MM.1S (cell line): ENCODE measurements at regions not wholly inside any gene's neighbourhood (a gene's known extent, or its start where the extent isn't known, plus 50 kb on each side); places are given as distances from the start of the nearest gene placed in this dataset.

Experiments used
- DNase-seq: peaks from one replicate; pipeline ENCODE4 v3.0.0-alpha.2; 2015
- H2AFZ ChIP-seq: fragments of 300-600 bp; sonication (generic); 2 replicates; pipeline ENCODE4 v1.6.0; 2016; ENCODE audit warnings: antibody characterized with exemption, low read length
- H3F3A ChIP-seq: fragments of 300-600 bp; sonication (generic); 2 replicates; pipeline ENCODE4 v1.6.1; 2016; ENCODE audit warnings: mild to moderate bottlenecking, antibody characterized with exemption, low read length, moderate library complexity, mixed read lengths; ENCODE audit not compliant: insufficient read depth
- H3K27ac ChIP-seq: fragments of 300-600 bp; sonication (generic); 2 replicates; pipeline ENCODE4 v1.5.1; 2016; ENCODE audit warnings: mild to moderate bottlenecking, low read length
- H3K27me3 ChIP-seq: fragments of 300-600 bp; sonication (generic); replicated peaks from 2 replicates; pipeline ENCODE4 v1.6.0; 2016; ENCODE audit warnings: low read length; ENCODE audit not compliant: insufficient read depth
- H3K36me3 ChIP-seq: fragments of 300-600 bp; sonication (generic); replicated peaks from 2 replicates; pipeline ENCODE4 v1.6.1; 2016; ENCODE audit warnings: mild to moderate bottlenecking, low read length, mixed read lengths; ENCODE audit not compliant: insufficient read depth
- H3K4me1 ChIP-seq: fragments of 300-600 bp; sonication (generic); 2 replicates; pipeline ENCODE4 v1.6.1; 2016; ENCODE audit warnings: low read length, mixed read lengths
- H3K4me2 ChIP-seq: fragments of 300-600 bp; sonication (generic); 2 replicates; pipeline ENCODE4 v1.6.0; 2016; ENCODE audit warnings: low read depth, low read length
- H3K4me3 ChIP-seq: fragments of 300-600 bp; sonication (generic); 2 replicates; pipeline ENCODE4 v1.5.1; 2016; ENCODE audit warnings: low read length, mixed read lengths
- H3K79me2 ChIP-seq: fragments of 300-600 bp; sonication (generic); 2 replicates; pipeline ENCODE4 v1.6.1; 2016; ENCODE audit warnings: mixed run types, low read length, mixed read lengths
- H3K9ac ChIP-seq: fragments of 300-600 bp; sonication (generic); 2 replicates; pipeline ENCODE4 v1.6.1; 2016; ENCODE audit warnings: low read length, mixed read lengths
- H3K9me2 ChIP-seq: fragments of 300-600 bp; sonication (generic); replicated peaks from 2 replicates; pipeline ENCODE4 v1.6.1; 2016; ENCODE audit warnings: mild to moderate bottlenecking, low read length, mixed read lengths; ENCODE audit not compliant: insufficient read depth
- H3K9me3 ChIP-seq: fragments of 300-600 bp; sonication (generic); replicated peaks from 2 replicates; pipeline ENCODE4 v1.6.1; 2016; ENCODE audit warnings: mild to moderate bottlenecking, low read length, mixed read lengths; ENCODE audit not compliant: insufficient read depth
- H4K20me1 ChIP-seq: fragments of 300-600 bp; sonication (generic); 2 replicates; pipeline ENCODE4 v1.6.1; 2016; ENCODE audit warnings: mild to moderate bottlenecking, low read length, moderate library complexity, mixed read lengths; ENCODE audit not compliant: insufficient read depth
- EZH2 ChIP-seq: fragments of 300-600 bp; sonication (generic); optimal IDR thresholded peaks from 2 replicates; pipeline ENCODE3; 2017; ENCODE audit warnings: low read depth, mild to moderate bottlenecking, antibody characterized with exemption, low read length, mixed read lengths
- EZH2phosphoT487 ChIP-seq: fragments of 300-600 bp; sonication (generic); IDR thresholded peaks from 2 replicates; pipeline ENCODE4 v1.6.1; 2018; ENCODE audit warnings: antibody characterized with exemption, low read length
- TF ChIP-seq, protein P1 (sequence below): fragments of 300-600 bp; sonication (generic); IDR thresholded peaks from 2 replicates; pipeline ENCODE4 v1.5.1; 2016; ENCODE audit warnings: antibody characterized with exemption, low read length, mixed read lengths

DNA sequence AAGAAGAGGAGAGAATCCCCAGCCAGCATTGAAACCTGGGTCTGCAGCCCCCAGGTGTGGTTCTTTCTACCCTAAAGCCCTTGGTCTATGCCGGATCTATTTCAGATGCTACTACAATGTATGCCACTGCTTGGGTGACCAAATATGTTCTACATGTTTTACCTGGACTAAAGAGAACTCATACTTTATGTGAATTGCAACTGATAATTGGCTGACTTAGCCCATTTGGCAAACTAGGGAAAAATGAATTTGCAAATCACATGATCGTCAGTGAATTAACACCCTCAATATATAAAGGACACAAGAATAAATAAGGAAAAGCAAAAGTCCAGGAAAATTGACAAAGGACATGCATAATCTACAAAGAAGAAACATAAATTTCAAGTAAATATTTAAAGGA lies 308.8 kb upstream of the IRX2 start:
- H3K4me1 ChIP-seq, result no peaks in the 10 kb centered on the region
- no peaks in the 10 kb centered on the region for H3F3A ChIP-seq
- TF ChIP-seq, protein P1, sequence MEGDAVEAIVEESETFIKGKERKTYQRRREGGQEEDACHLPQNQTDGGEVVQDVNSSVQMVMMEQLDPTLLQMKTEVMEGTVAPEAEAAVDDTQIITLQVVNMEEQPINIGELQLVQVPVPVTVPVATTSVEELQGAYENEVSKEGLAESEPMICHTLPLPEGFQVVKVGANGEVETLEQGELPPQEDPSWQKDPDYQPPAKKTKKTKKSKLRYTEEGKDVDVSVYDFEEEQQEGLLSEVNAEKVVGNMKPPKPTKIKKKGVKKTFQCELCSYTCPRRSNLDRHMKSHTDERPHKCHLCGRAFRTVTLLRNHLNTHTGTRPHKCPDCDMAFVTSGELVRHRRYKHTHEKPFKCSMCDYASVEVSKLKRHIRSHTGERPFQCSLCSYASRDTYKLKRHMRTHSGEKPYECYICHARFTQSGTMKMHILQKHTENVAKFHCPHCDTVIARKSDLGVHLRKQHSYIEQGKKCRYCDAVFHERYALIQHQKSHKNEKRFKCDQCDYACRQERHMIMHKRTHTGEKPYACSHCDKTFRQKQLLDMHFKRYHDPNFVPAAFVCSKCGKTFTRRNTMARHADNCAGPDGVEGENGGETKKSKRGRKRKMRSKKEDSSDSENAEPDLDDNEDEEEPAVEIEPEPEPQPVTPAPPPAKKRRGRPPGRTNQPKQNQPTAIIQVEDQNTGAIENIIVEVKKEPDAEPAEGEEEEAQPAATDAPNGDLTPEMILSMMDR, result no peak
- TF ChIP-seq EZH2phosphoT487 (no peak), EZH2 (no peak)
- no peaks in the 10 kb centered on the region for H4K20me1 ChIP-seq
- H3K36me3 ChIP-seq, result no peaks in the 10 kb centered on the region
- no peak overlapping the region for H3K4me3 ChIP-seq
- H3K9ac ChIP-seq, result no peak overlapping the region
- no peaks in the 10 kb centered on the region for H3K79me2 ChIP-seq
- no peaks in the 10 kb centered on the region for H3K27me3 ChIP-seq
- H2AFZ ChIP-seq, result no peak overlapping the region
- no peak overlapping the region for H3K27ac ChIP-seq
- H3K9me2 ChIP-seq, result no peaks in the 10 kb centered on the region
- DNase-seq, result no peak
- H3K4me2 ChIP-seq, result no peak overlapping the region
- H3K9me3 ChIP-seq, result no peaks in the 10 kb centered on the region

DNA sequence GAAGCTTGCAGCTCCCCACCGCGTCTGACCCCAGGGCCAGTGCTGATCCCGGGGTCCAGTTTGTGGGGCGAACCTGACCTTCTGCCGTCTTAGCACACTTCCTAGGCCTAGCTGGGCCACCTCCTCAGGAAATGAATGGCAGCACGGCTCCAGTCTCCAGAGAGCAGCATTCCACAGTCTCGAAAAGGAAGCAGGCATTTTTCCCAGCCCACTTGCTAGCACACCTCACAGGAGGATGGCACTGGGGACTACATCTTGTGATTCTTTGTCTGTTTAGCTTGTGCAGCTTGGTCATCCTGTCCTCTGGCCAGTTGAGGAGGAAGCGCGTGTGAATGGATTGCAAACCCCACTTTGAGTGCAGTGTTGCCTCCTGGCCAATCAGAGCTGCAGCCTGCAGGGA lies 308.0 kb upstream of the IRX2 start:
- Histone ChIP-seq H3K4me2 (no peak overlapping the region), H3K36me3 (no peaks in the 10 kb centered on the region), H3K9me2 (no peaks in the 10 kb centered on the region), H2AFZ (no peak overlapping the region), H3K4me1 (no peaks in the 10 kb centered on the region), H3F3A (no peaks in the 10 kb centered on the region), H3K79me2 (no peaks in the 10 kb centered on the region), H3K9me3 (no peaks in the 10 kb centered on the region), H3K27ac (no peak overlapping the region), H3K27me3 (no peaks in the 10 kb centered on the region), H3K9ac (no peak overlapping the region), H4K20me1 (no peaks in the 10 kb centered on the region), H3K4me3 (no peak overlapping the region)
- TF ChIP-seq EZH2 (no peak), EZH2phosphoT487 (no peak)
- TF ChIP-seq, protein P1, result no peak
- no peak for DNase-seq

DNA sequence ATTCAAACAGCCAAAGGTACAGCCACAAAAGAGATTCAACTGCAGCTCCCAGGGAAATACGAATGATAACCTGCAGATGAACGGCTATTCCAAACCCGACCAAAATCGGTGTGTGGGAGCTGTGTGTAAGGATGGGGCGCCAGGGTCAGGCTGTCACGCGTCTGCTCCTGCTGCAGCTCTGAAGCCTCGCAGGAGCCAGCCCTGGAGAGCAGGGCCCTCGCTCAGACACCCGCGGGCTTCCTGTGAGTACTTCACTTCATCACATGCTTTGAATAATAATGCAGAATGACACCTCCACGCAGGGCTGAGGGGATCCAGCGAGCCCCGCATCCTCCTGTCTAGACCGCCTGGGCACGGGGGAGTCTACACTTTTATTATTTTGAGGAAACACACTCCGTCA lies 307.5 kb upstream of the IRX2 start:
- Histone ChIP-seq H3K4me2 (no peak overlapping the region), H3K36me3 (no peaks in the 10 kb centered on the region), H2AFZ (no peak overlapping the region), H3K27me3 (no peaks in the 10 kb centered on the region), H3K79me2 (no peaks in the 10 kb centered on the region), H3K4me1 (no peaks in the 10 kb centered on the region), H3K9me2 (no peaks in the 10 kb centered on the region), H4K20me1 (no peaks in the 10 kb centered on the region), H3K4me3 (no peak overlapping the region), H3K9me3 (no peaks in the 10 kb centered on the region), H3K9ac (no peak overlapping the region), H3F3A (no peaks in the 10 kb centered on the region), H3K27ac (no peak overlapping the region)
- TF ChIP-seq, protein P1, result no peak
- no peak for TF ChIP-seq EZH2
- no peak for TF ChIP-seq EZH2phosphoT487
- DNase-seq, result no peak
